GM03348 (cell line): ENCODE measurements at regions not wholly inside any gene's neighbourhood (a gene's known extent, or its start where the extent isn't known, plus 50 kb on each side); places are given as distances from the start of the nearest gene placed in this dataset.
"Not testable (repeated sequence)": the region's sequence is repeated elsewhere in the genome, so short reads cannot be mapped to it uniquely, and the experiment has no call there.

Source experiments
- DNase-seq: peaks from one replicate; pipeline ENCODE4 v3.0.0; 2012; ENCODE audit warnings: low spot score

GRCh38 chr6:14555804-14556203, 438.2 kb downstream of the CD83 start:
- DNase-seq: no peak

- DNase-seq: peak; percentile 16
These were observed 442.4 kb downstream of the CD83 start for GRCh38 chr6:14559746-14560536.

GRCh38 chr6:14561563-14561962, 444.0 kb downstream of the CD83 start:
- DNase-seq: not testable (repeated sequence)

- no peak for DNase-seq
These were observed 450.3 kb downstream of the CD83 start for GRCh38 chr6:14567842-14568241.

- DNase-seq: no peak
These were observed 451.8 kb downstream of the CD83 start for GRCh38 chr6:14569394-14569793.

GRCh38 chr6:14569874-14570273, 452.3 kb downstream of the CD83 start:
- DNase-seq: not testable (repeated sequence)

- DNase-seq: no peak
These were observed 453.4 kb downstream of the CD83 start for GRCh38 chr6:14571001-14571400.

- DNase-seq: no peak
These were observed 454.2 kb downstream of the CD83 start for GRCh38 chr6:14571746-14572145.

- no peak for DNase-seq
These were observed 455.7 kb downstream of the CD83 start for GRCh38 chr6:14573267-14573666.

- DNase-seq: no peak
These were observed 456.2 kb downstream of the CD83 start for GRCh38 chr6:14573703-14574290.

GRCh38 chr6:14575961-14576360, 458.4 kb downstream of the CD83 start:
- DNase-seq: no peak

- DNase-seq: no peak
These were observed 461.4 kb downstream of the CD83 start for GRCh38 chr6:14578994-14579393.

- no peak for DNase-seq
These were observed 465.2 kb downstream of the CD83 start for GRCh38 chr6:14582749-14583148.

GRCh38 chr6:14583826-14584225, 466.3 kb downstream of the CD83 start:
- DNase-seq: no peak

- DNase-seq: no peak
These were observed 466.9 kb downstream of the CD83 start for GRCh38 chr6:14584450-14584849.

- no peak for DNase-seq
These were observed 468.1 kb downstream of the CD83 start for GRCh38 chr6:14585689-14586088.

GRCh38 chr6:14589175-14589574, 471.6 kb downstream of the CD83 start:
- DNase-seq: no peak

GRCh38 chr6:14590586-14590985, 473.0 kb downstream of the CD83 start:
- DNase-seq: no peak

- DNase-seq: no peak
These were observed 474.4 kb downstream of the CD83 start for GRCh38 chr6:14591998-14592397.

GRCh38 chr6:14593286-14593685, 475.7 kb downstream of the CD83 start:
- DNase-seq: no peak

- no peak for DNase-seq
These were observed 478.2 kb downstream of the CD83 start for GRCh38 chr6:14595751-14596150.

- DNase-seq: no peak
These were observed 478.8 kb downstream of the CD83 start for GRCh38 chr6:14596410-14596809.

- DNase-seq: no peak
These were observed 479.5 kb downstream of the CD83 start for GRCh38 chr6:14597090-14597489.
